ENCODE measurements at regions not wholly inside any gene's neighbourhood (a gene's known extent, or its start where the extent isn't known, plus 50 kb on each side); places are given as distances from the start of the nearest gene placed in this dataset.

DNA sequence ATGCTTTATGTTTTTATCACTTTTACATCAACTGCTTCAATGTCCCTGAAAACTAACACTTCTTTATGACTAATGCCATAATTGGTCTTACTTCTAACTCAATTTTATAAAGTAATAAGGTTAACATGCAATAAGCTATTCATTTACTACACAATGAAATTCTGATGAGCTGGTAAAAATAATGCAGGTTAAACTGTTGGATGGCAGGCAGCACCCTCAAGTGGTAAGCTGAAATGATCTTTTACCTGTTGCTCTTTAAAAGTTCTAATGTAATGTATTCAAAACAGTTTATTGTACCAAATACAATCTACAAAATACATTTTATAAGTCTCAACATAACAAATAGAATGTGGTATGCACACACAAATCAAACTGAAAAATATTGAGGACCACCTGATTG, 1280.3 kb downstream of the CDH8 start:
- Mint-ChIP-seq H3K9me3 (peaks cover 13% of the 10 kb centered on the region; the same call in 1 of the 2 replicates), H3K36me3 (ENCODE audit: low read depth) (no peaks in the 10 kb centered on the region), H3K4me1 (ENCODE audit: low read depth) (no peaks in the 10 kb centered on the region), H3K27ac (no peak overlapping the region), H3K27me3 (ENCODE audit: insufficient read depth) (no peaks in the 10 kb centered on the region), H3K4me3 (no peak overlapping the region)
- no peak for DNase-seq
- TF ChIP-seq, protein P1, sequence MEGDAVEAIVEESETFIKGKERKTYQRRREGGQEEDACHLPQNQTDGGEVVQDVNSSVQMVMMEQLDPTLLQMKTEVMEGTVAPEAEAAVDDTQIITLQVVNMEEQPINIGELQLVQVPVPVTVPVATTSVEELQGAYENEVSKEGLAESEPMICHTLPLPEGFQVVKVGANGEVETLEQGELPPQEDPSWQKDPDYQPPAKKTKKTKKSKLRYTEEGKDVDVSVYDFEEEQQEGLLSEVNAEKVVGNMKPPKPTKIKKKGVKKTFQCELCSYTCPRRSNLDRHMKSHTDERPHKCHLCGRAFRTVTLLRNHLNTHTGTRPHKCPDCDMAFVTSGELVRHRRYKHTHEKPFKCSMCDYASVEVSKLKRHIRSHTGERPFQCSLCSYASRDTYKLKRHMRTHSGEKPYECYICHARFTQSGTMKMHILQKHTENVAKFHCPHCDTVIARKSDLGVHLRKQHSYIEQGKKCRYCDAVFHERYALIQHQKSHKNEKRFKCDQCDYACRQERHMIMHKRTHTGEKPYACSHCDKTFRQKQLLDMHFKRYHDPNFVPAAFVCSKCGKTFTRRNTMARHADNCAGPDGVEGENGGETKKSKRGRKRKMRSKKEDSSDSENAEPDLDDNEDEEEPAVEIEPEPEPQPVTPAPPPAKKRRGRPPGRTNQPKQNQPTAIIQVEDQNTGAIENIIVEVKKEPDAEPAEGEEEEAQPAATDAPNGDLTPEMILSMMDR (IDR thresholded peaks at IDR 0.05), result no peak

DNA sequence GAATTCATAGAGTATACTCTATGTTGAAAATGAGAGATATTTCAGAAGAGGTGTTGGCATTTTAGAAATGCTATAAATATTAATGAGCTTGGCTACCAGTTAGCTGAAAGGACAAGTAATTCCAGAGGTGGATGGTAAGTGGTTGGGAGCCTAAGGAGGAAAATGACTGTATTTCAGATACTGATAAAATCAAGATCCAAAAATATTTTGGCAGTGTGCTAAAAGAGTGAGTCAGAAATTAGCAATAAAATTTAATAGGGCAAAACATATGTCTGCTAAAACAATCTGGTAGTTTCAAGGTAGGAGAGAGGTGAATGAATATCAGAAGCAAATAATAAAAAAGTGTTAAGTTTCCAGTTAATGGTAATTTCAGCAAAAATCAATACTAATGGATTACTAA, 1287.9 kb downstream of the CDH8 start:
- no peak overlapping the region for H3K4me3 Mint-ChIP-seq
- H3K4me1 Mint-ChIP-seq (ENCODE audit: low read depth), result no peaks in the 10 kb centered on the region
- no peaks in the 10 kb centered on the region for H3K27me3 Mint-ChIP-seq (ENCODE audit: insufficient read depth)
- no peaks in the 10 kb centered on the region for H3K36me3 Mint-ChIP-seq (ENCODE audit: low read depth)
- no peak overlapping the region for H3K27ac Mint-ChIP-seq
- DNase-seq, result no peak
- TF ChIP-seq, protein P1 (IDR thresholded peaks at IDR 0.05), result no peak
- H3K9me3 Mint-ChIP-seq, result peaks cover 38% of the 10 kb centered on the region

DNA sequence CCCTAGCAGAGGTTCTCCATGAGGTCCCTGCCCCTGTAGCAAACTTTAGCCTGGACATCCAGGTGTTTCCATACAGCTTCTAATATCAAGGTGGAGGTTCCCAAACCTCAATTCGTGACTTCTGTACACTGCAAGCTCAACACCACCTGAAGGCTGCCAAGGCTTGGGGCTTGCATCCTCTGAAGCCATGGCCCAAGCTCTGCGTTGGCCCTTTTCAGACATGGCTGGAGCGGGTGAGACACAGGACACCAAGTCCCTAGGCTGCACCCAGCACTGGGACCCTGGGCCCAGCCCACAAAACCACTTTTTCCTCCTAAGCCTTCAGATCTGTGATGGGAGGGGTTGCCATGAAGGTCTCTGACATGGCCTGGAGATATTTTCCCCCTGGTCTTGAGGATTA, 1292.0 kb downstream of the CDH8 start:
- TF ChIP-seq, protein P1 (IDR thresholded peaks at IDR 0.05), result no peak
- Mint-ChIP-seq H3K27me3 (ENCODE audit: insufficient read depth) (no peaks in the 10 kb centered on the region), H3K4me1 (ENCODE audit: low read depth) (no peaks in the 10 kb centered on the region), H3K36me3 (ENCODE audit: low read depth) (no peaks in the 10 kb centered on the region), H3K4me3 (no peak overlapping the region), H3K27ac (no peak overlapping the region), H3K9me3 (peaks cover 42% of the 10 kb centered on the region)
- DNase-seq, result no peak

DNA sequence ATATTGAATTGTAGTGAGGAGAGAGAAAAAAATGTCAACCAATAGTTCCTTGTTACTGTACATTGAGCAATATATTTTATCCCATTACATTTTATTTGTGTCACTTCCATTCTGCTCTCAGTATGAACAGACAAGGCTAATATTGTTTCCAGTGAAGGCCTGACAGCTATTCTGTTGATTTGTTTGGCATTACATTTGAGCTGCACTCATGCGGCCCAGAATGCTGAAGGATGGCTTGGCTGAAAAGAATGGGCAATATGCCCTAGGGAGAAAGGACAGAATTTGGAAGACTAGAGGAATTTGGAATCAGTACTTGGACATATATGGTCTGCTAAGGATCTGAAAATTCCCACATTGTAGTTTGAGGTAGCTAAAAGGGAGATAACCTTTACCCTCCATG, 1294.4 kb downstream of the CDH8 start:
- no peaks in the 10 kb centered on the region for H3K36me3 Mint-ChIP-seq (ENCODE audit: low read depth)
- no peak overlapping the region for H3K27ac Mint-ChIP-seq
- H3K4me3 Mint-ChIP-seq, result no peak overlapping the region
- TF ChIP-seq, protein P1 (IDR thresholded peaks at IDR 0.05), result no peak
- H3K4me1 Mint-ChIP-seq (ENCODE audit: low read depth), result no peaks in the 10 kb centered on the region
- DNase-seq, result no peak
- peaks cover 39% of the 10 kb centered on the region for H3K9me3 Mint-ChIP-seq
- H3K27me3 Mint-ChIP-seq (ENCODE audit: insufficient read depth), result no peaks in the 10 kb centered on the region

DNA sequence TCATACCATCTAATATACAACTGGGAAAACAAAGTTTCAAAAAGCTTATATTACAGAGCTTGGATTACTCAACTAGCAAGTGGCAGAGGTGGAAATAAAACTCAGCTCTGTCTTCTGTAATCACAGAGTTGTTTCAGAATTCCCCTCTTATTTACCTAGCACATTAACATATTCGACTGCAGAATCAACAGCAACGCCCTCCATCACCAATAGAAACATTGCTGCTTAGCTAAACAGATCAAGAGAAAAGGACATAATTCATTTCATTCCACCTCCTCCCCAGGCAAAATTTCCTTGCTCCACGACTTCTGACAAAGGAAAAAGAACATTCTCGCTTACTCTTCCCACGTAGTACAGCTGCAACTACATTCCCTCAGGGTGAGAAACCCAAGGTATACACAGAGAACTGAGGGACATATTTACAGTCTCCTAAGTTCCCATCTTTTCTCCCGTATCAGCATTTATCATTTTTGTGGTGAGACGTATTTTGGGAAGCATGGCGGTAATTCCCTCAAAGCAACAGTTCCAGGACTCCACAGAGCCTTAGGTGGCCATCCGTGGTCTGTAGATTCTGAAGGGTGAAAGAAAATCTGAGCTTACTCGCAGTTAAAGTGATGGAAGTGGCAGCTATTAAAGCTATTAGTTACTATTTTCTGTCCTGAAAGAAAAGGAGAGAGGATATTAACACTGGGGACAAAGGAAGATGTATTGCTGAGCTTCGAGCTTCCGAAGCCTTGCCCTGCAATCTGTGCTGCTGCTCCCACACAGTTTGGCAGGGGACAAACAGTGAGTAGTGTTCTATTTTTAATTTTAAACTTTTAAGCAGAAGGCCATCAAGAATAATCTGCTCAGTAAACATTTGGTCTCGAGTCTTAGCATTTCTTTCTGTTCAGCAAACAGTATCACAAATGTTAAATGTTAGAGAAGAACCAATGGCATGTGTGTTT, 1296.2 kb downstream of the CDH8 start:
- Mint-ChIP-seq H3K4me3 (no peak overlapping the region), H3K27me3 (ENCODE audit: insufficient read depth) (no peaks in the 10 kb centered on the region), H3K27ac (no peak overlapping the region), H3K9me3 (peaks cover 33% of the 10 kb centered on the region), H3K36me3 (ENCODE audit: low read depth) (no peaks in the 10 kb centered on the region), H3K4me1 (ENCODE audit: low read depth) (no peaks in the 10 kb centered on the region)
- TF ChIP-seq, protein P1 (IDR thresholded peaks at IDR 0.05), result no peak
- no peak for DNase-seq
